ENCODE measurements at regions not wholly inside any gene's neighbourhood (a gene's known extent, or its start where the extent isn't known, plus 50 kb on each side); places are given as distances from the start of the nearest gene placed in this dataset.

GRCh38 chr7:25615003-25615402 is 386.7 kb upstream of the NPVF start:
- ChIA-PET CTCF (interaction anchor here (0.6 to 2.1 kb wide), 2 partner anchors 50 to 387 kb away, joined by 3 to 7 read pairs; partner anchors contain the start of gene NPVF), POLR2A (no interaction called here)
- Histone ChIP-seq H3K27me3 (ENCODE audit: control insufficient read depth, insufficient read depth, low read length) (no peaks in the 10 kb centered on the region), H3K4me3 (ENCODE audit: low read depth, low read length) (no peak overlapping the region), H3K9me3 (ENCODE audit: control insufficient read depth, insufficient read depth, low read length) (no peaks in the 10 kb centered on the region), H3K27ac (ENCODE audit: low read depth, low read length) (no peak overlapping the region)
- TF ChIP-seq CTCF (IDR thresholded peaks at IDR 0.05; ENCODE audit: low read depth, low read length) = no peak
- no peak for DNase-seq (ENCODE audit: low read depth, low spot score)

- Histone ChIP-seq H3K9me3 (ENCODE audit: control insufficient read depth, insufficient read depth, low read length) (no peaks in the 10 kb centered on the region), H3K27me3 (ENCODE audit: control insufficient read depth, insufficient read depth, low read length) (no peaks in the 10 kb centered on the region), H3K4me3 (ENCODE audit: low read depth, low read length) (no peak overlapping the region), H3K27ac (ENCODE audit: low read depth, low read length) (no peak overlapping the region)
- TF ChIP-seq CTCF (IDR thresholded peaks at IDR 0.05; ENCODE audit: low read depth, low read length) = no peak
- ChIA-PET POLR2A (no interaction called here), CTCF (interaction anchor here (1.0 to 2.2 kb wide), 3 partner anchors 48 to 356 kb away, joined by 3 to 7 read pairs (median 6); no protein-coding TSS in a partner anchor)
- DNase-seq (ENCODE audit: low read depth, low spot score) = no peak
These were observed 387.3 kb upstream of the NPVF start for GRCh38 chr7:25615593-25615992.

- POLR2A ChIA-PET = no interaction called here
- H3K9me3 ChIP-seq (ENCODE audit: control insufficient read depth, insufficient read depth, low read length) = no peaks in the 10 kb centered on the region
- no peak overlapping the region for H3K4me3 ChIP-seq (ENCODE audit: low read depth, low read length)
- no peak overlapping the region for H3K27ac ChIP-seq (ENCODE audit: low read depth, low read length)
- DNase-seq (ENCODE audit: low read depth, low spot score) = no peak
- CTCF ChIA-PET = interaction anchor here (0.6 to 2.2 kb wide), 4 partner anchors 50 to 1512 kb away, joined by 3 to 6 read pairs (median 3); no protein-coding TSS in a partner anchor
- H3K27me3 ChIP-seq (ENCODE audit: control insufficient read depth, insufficient read depth, low read length) = no peaks in the 10 kb centered on the region
- no peak for TF ChIP-seq CTCF (IDR thresholded peaks at IDR 0.05; ENCODE audit: low read depth, low read length)
These were observed 388.9 kb upstream of the NPVF start for GRCh38 chr7:25617214-25617613.

- CTCF ChIA-PET = interaction anchor here (2.2 kb wide), 1 partner anchor 50 kb away, joined by 6 read pairs; no protein-coding TSS in a partner anchor
- no peak for TF ChIP-seq CTCF (IDR thresholded peaks at IDR 0.05; ENCODE audit: low read depth, low read length)
- no peaks in the 10 kb centered on the region for H3K9me3 ChIP-seq (ENCODE audit: control insufficient read depth, insufficient read depth, low read length)
- no peak overlapping the region for H3K4me3 ChIP-seq (ENCODE audit: low read depth, low read length)
- DNase-seq (ENCODE audit: low read depth, low spot score) = no peak
- H3K27me3 ChIP-seq (ENCODE audit: control insufficient read depth, insufficient read depth, low read length) = no peaks in the 10 kb centered on the region
- POLR2A ChIA-PET = no interaction called here
- no peak overlapping the region for H3K27ac ChIP-seq (ENCODE audit: low read depth, low read length)
These were observed 389.4 kb upstream of the NPVF start for GRCh38 chr7:25617673-25618072.

- Histone ChIP-seq H3K9me3 (ENCODE audit: control insufficient read depth, insufficient read depth, low read length) (no peaks in the 10 kb centered on the region), H3K27ac (ENCODE audit: low read depth, low read length) (no peak overlapping the region), H3K27me3 (ENCODE audit: control insufficient read depth, insufficient read depth, low read length) (no peaks in the 10 kb centered on the region), H3K4me3 (ENCODE audit: low read depth, low read length) (no peak overlapping the region)
- POLR2A ChIA-PET = no interaction called here
- CTCF ChIA-PET = interaction anchor here (1.2 kb wide), 1 partner anchor 231 kb away, joined by 3 read pairs; no protein-coding TSS in a partner anchor
- no peak for DNase-seq (ENCODE audit: low read depth, low spot score)
- no peak for TF ChIP-seq CTCF (IDR thresholded peaks at IDR 0.05; ENCODE audit: low read depth, low read length)
These were observed 391.1 kb upstream of the NPVF start for GRCh38 chr7:25619381-25619780.

All from AG04450 (cell line).